ENCODE measurements at regions not wholly inside any gene's neighbourhood (a gene's known extent, or its start where the extent isn't known, plus 50 kb on each side); places are given as distances from the start of the nearest gene placed in this dataset.

DNA sequence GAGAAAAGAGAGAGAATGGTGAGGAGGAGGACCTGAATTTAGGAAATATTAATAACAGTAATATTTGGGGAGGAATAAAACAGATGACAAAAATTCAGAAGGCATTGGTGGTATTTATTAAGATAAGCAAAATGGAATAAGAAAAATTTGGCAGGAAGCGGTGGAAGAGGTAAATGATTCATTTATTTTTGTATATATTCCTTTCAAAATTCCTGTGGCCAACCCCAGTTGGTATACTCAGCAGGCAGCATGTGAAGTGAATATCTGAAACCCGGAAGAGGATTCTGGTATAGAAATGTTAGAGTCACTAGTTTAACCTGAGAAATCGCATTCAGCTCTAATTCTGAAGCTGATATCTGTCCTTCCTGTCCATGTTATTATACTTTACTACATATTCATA is 792.0 kb downstream of the KCNJ2 start:
- dilution Hi-C loops (cut with HindIII; ENCODE audit: low sequenced_read_pairs, unreplicated experiment) (no loop called here), in situ Hi-C loops (cut with MboI; ENCODE audit: low sequenced_read_pairs) (no loop called here), intact Hi-C loops (cut with micrococcal nuclease) (no loop called here)
- no peak overlapping the region for H2BK15ac ChIP-seq (ENCODE audit: low read depth, low read length)
- H3K4ac ChIP-seq (ENCODE audit: low read depth, low read length) = no peak overlapping the region
- no peak overlapping the region for H4K91ac ChIP-seq (ENCODE audit: insufficient read depth, low read depth, low read length)
- H2BK20ac ChIP-seq (ENCODE audit: low read depth, low read length) = no peak overlapping the region
- peaks cover 2% of the 10 kb centered on the region for H3K9me3 ChIP-seq (ENCODE audit: control insufficient read depth, insufficient read depth, low read length)
- no peak overlapping the region for H3K9ac ChIP-seq (ENCODE audit: low read depth, low read length)
- H3K27ac ChIP-seq (ENCODE audit: insufficient read depth, low read length) = no peak overlapping the region
- no peak overlapping the region for H2AFZ ChIP-seq (replicated peaks; ENCODE audit: low read length, poor library complexity)
- H3K18ac ChIP-seq (ENCODE audit: low read depth, low read length) = no peak overlapping the region
- no peak overlapping the region for H3K4me2 ChIP-seq (ENCODE audit: low read depth, low read length)
- no peaks in the 10 kb centered on the region for H3K36me3 ChIP-seq (ENCODE audit: control insufficient read depth, insufficient read depth, low read length)
- no peak overlapping the region for H4K8ac ChIP-seq (ENCODE audit: low read depth in 2 of 2, low read length in 2 of 2)
- H3K23ac ChIP-seq (ENCODE audit: low read depth, low read length) = no peak overlapping the region
- WGBS, 2 experiments (ENCODE audit: extremely low coverage in 2 of 2, insufficient read length in 1 of 2) = no CpG with 5 or more reads among the region's 3 CpGs
- ChIA-PET CTCF (no interaction called here), POLR2A (ENCODE audit: unreplicated experiment) (no interaction called here)
- no peak overlapping the region for H3K14ac ChIP-seq (replicated peaks; ENCODE audit: low read depth, low read length)
- H2BK5ac ChIP-seq (ENCODE audit: low read depth, low read length, poor library complexity, severe bottlenecking) = no peak overlapping the region
- TF ChIP-seq RFX5 (IDR thresholded peaks at IDR 0.05; ENCODE audit: low read depth, low read length) (no peak), CTCF (conservative IDR thresholded peaks at IDR 0.05; ENCODE audit: low read depth, low read length) (no peak), USF2 (IDR thresholded peaks at IDR 0.05; ENCODE audit: low read depth, low read length) (no peak), FOS (IDR thresholded peaks at IDR 0.05; ENCODE audit: low read depth, low read length) (no peak), RAD21 (IDR thresholded peaks at IDR 0.05; ENCODE audit: low read length) (no peak), SMC3 (IDR thresholded peaks at IDR 0.05; ENCODE audit: low read depth, low read length) (no peak), RCOR1 (IDR thresholded peaks at IDR 0.05; ENCODE audit: insufficient replicate concordance, low read length) (no peak), MAZ (IDR thresholded peaks at IDR 0.05; ENCODE audit: borderline replicate concordance, low read depth, low read length) (no peak), BHLHE40 (IDR thresholded peaks at IDR 0.05; ENCODE audit: low read depth, low read length) (no peak)
- TF ChIP-seq, protein P1, sequence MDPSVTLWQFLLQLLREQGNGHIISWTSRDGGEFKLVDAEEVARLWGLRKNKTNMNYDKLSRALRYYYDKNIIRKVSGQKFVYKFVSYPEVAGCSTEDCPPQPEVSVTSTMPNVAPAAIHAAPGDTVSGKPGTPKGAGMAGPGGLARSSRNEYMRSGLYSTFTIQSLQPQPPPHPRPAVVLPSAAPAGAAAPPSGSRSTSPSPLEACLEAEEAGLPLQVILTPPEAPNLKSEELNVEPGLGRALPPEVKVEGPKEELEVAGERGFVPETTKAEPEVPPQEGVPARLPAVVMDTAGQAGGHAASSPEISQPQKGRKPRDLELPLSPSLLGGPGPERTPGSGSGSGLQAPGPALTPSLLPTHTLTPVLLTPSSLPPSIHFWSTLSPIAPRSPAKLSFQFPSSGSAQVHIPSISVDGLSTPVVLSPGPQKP (IDR thresholded peaks at IDR 0.05; ENCODE audit: borderline replicate concordance, low read depth, low read length) = no peak
- no peaks in the 10 kb centered on the region for H4K20me1 ChIP-seq (ENCODE audit: insufficient read depth, low read length)
- H3K4me1 ChIP-seq (ENCODE audit: control insufficient read depth, insufficient read depth, low read length) = no peaks in the 10 kb centered on the region; the same call in 1 of the 2 replicates
- DNase-seq (peak; percentile 24), ATAC-seq (ENCODE audit: low read depth) (no peak)
- BruUV-seq (replicated peaks) = no TSS peak
- H3K9me1 ChIP-seq (ENCODE audit: insufficient read depth, low read length) = no peaks in the 10 kb centered on the region
- H3K79me1 ChIP-seq (ENCODE audit: low read depth in 1 of 2, low read length in 2 of 2) = no peaks in the 10 kb centered on the region
- H3K4me3 ChIP-seq (ENCODE audit: insufficient read depth, low read depth, low read length) = no peak overlapping the region
- no peaks in the 10 kb centered on the region for H3K27me3 ChIP-seq (ENCODE audit: control insufficient read depth, insufficient read depth, low read length)
- H2BK120ac ChIP-seq (ENCODE audit: low read depth, low read length) = no peak overlapping the region
- no peak overlapping the region for H2AK9ac ChIP-seq (replicated peaks; ENCODE audit: low read depth, low read length, poor library complexity)
- no peak overlapping the region for H2AK5ac ChIP-seq (ENCODE audit: low read depth, low read length)
- no peak overlapping the region for H3K56ac ChIP-seq (ENCODE audit: extremely low read depth, insufficient read depth, low read length)
- H4K5ac ChIP-seq (ENCODE audit: low read depth, low read length) = no peak overlapping the region

All from IMR-90 (cell line).